Liver (tissue), 8 donors: ENCODE measurements at regions not wholly inside any gene's neighbourhood (a gene's known extent, or its start where the extent isn't known, plus 50 kb on each side); places are given as distances from the start of the nearest gene placed in this dataset.

Experiments used
- DNase-seq: peaks from one replicate; pipeline ENCODE4 v3.0.0-alpha.2; 2017; ENCODE audit warnings: low spot score
- H3K27ac ChIP-seq, 2 donors: one replicate each; pipeline ENCODE4 v1.7.0; 2013; ENCODE audit warnings: inconsistent platforms in 2 of 2, low read length in 2 of 2, control low read depth in 1 of 2, low read depth in 1 of 2, mild to moderate bottlenecking in 1 of 2
- H3K27me3 ChIP-seq, 4 donors: one replicate each; pipeline versions ENCODE4 v1.6.1 to v1.7.0; 2013; ENCODE audit warnings: low read length in 3 of 4, inconsistent platforms in 1 of 4, mild to moderate bottlenecking in 1 of 4, moderate library complexity in 1 of 4; ENCODE audit not compliant: control insufficient read depth in 4 of 4, insufficient read depth in 4 of 4
- H3K36me3 ChIP-seq, 4 donors: one replicate each; pipeline versions ENCODE4 v1.6.1 to v1.7.0; 2013; ENCODE audit warnings: low read length in 3 of 4, mild to moderate bottlenecking in 3 of 4, low read depth in 1 of 4, moderate library complexity in 1 of 4; ENCODE audit not compliant: control insufficient read depth in 4 of 4, insufficient read depth in 3 of 4
- H3K4me1 ChIP-seq, 4 donors: one replicate each; pipeline versions ENCODE4 v1.6.1 to v1.7.0; 2013; ENCODE audit warnings: low read length in 3 of 4, mild to moderate bottlenecking in 3 of 4, moderate library complexity in 1 of 4; ENCODE audit not compliant: control insufficient read depth in 4 of 4, insufficient read depth in 4 of 4
- H3K4me3 ChIP-seq, 3 donors: one replicate each; pipeline versions ENCODE4 v1.6.1 to v1.7.0; 2013; ENCODE audit warnings: low read length in 3 of 3, control low read depth in 1 of 3, low read depth in 1 of 3, mild to moderate bottlenecking in 1 of 3
- H3K9ac ChIP-seq, 2 donors: one replicate each; pipeline ENCODE4 v1.7.0; 2013; ENCODE audit warnings: low read length in 2 of 2, mild to moderate bottlenecking in 2 of 2, moderate library complexity in 2 of 2, control low read depth in 1 of 2, low read depth in 1 of 2
- H3K9me3 ChIP-seq, 4 donors: one replicate each; pipeline versions ENCODE4 v1.6.1 to v1.7.0; 2013; ENCODE audit warnings: low read length in 3 of 4; ENCODE audit not compliant: control insufficient read depth in 4 of 4
- ATF3 ChIP-seq: IDR thresholded peaks from 2 replicates; pipeline ENCODE4 v1.6.1; 2016; ENCODE audit warnings: antibody characterized with exemption
- CTCF ChIP-seq: fragments of 150-350 bp; IDR thresholded peaks from 2 replicates; pipeline ENCODE4 v1.5.1; 2017; ENCODE audit warnings: improper control_type of control experiment, low read depth, low read length; ENCODE audit not compliant: missing input control
- EGR1 ChIP-seq, 2 donors: IDR thresholded peaks; 2 replicates each; pipeline ENCODE4 v1.6.1; 2016 to 2018; ENCODE audit warnings: antibody characterized with exemption in 2 of 2, low read depth in 2 of 2
- FOXA1 ChIP-seq: IDR thresholded peaks from 2 replicates; pipeline ENCODE4 v1.6.1; 2016; ENCODE audit warnings: antibody characterized with exemption
- FOXA2 ChIP-seq: IDR thresholded peaks from 2 replicates; pipeline ENCODE4 v1.6.1; 2016; ENCODE audit warnings: antibody characterized with exemption
- GABPA ChIP-seq, 2 donors: IDR thresholded peaks in 1 of 2; conservative IDR thresholded peaks in 1 of 2; 2 replicates each; pipeline ENCODE4 v1.6.1; 2016; ENCODE audit warnings: antibody characterized with exemption in 2 of 2, mild to moderate bottlenecking in 1 of 2, moderate library complexity in 1 of 2
- HNF4A ChIP-seq, 2 donors: conservative IDR thresholded peaks; 2 replicates each; pipeline ENCODE4 v1.6.1; 2016; ENCODE audit warnings: antibody characterized with exemption in 2 of 2, mild to moderate bottlenecking in 2 of 2
- HNF4G ChIP-seq: IDR thresholded peaks from 2 replicates; pipeline ENCODE4 v1.6.1; 2016; ENCODE audit warnings: antibody characterized with exemption
- JUND ChIP-seq, 2 donors: IDR thresholded peaks; 2 replicates each; pipeline ENCODE4 v1.6.1; 2016; ENCODE audit warnings: antibody characterized with exemption in 2 of 2
- NR2F2 ChIP-seq: IDR thresholded peaks from 2 replicates; pipeline ENCODE4 v1.6.1; 2016; ENCODE audit warnings: antibody characterized with exemption
- RAD21 ChIP-seq, 2 donors: IDR thresholded peaks; 2 replicates each; pipeline ENCODE4 v1.6.1; 2016; ENCODE audit warnings: antibody characterized with exemption in 2 of 2, mild to moderate bottlenecking in 2 of 2
- RXRA ChIP-seq, 2 donors: IDR thresholded peaks; 2 replicates each; pipeline ENCODE4 v1.6.1; 2017 to 2018; ENCODE audit warnings: antibody characterized with exemption in 2 of 2, mild to moderate bottlenecking in 1 of 2
- SP1 ChIP-seq: IDR thresholded peaks from 2 replicates; pipeline ENCODE4 v1.6.1; 2018; ENCODE audit warnings: antibody characterized with exemption, mild to moderate bottlenecking
- TAF1 ChIP-seq: conservative IDR thresholded peaks from 2 replicates; pipeline ENCODE4 v1.6.1; 2016; ENCODE audit warnings: antibody characterized with exemption, mild to moderate bottlenecking
- YY1 ChIP-seq: IDR thresholded peaks from 2 replicates; pipeline ENCODE4 v1.6.1; 2016; ENCODE audit warnings: antibody characterized with exemption, mild to moderate bottlenecking
- ZBTB33 ChIP-seq: IDR thresholded peaks from 2 replicates; pipeline ENCODE4 v1.6.1; 2016; ENCODE audit warnings: antibody characterized with exemption
- WGBS: extraction: QIAGEN DNeasy Blood & Tissue Kit; methylation state at CpG from one replicate; pipeline ENCODE4 v1.1.7; 2013; 5-methylcytosine and 5-hydroxymethylcytosine counted together
- TF ChIP-seq, protein P1 (sequence below): IDR thresholded peaks from 2 replicates; pipeline ENCODE4 v1.6.1; 2016; ENCODE audit warnings: antibody characterized with exemption
- TF ChIP-seq, protein P2 (sequence below): IDR thresholded peaks from 2 replicates; pipeline ENCODE4 v1.6.1; 2016; ENCODE audit warnings: antibody characterized with exemption, mild to moderate bottlenecking
- donor health status: healthy.
- donor health status: healthy.
- donor health status: healthy.
- donor health status: healthy.
- donor health status: healthy.

DNA sequence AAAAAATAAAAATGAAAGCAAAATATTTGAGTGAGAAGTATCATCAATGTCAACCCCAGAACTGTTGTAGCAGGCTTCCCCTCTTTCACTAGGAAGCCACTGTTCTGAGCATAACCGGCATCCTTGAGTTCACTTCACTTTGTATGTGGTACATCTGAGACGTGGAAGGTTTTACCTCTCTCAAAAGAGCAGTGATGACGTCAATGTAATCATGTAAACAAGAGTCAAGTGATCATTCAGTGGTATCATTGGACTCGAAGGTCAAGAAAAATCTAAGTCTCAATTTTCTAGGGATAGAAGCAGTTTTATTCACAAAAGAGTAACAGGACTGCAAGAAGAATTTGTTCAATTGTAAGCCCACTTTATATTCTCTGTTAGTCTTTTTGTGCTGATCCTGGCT, 339.8 kb upstream of the THRB start:
- WGBS = 62% methylated on average over 4 of the region's 4 CpGs
- no peak overlapping the region for H3K9ac ChIP-seq
- no peaks in the 10 kb centered on the region for H3K9me3 ChIP-seq
- DNase-seq = no peak
- H3K27ac ChIP-seq = no peak overlapping the region
- H3K36me3 ChIP-seq = no peaks in the 10 kb centered on the region
- peaks cover 0 to 7% (median 6%) of the 10 kb centered on the region in 4 donors for H3K4me1 ChIP-seq
- TF ChIP-seq ZBTB33 = no peak
- no peak for TF ChIP-seq FOXA2
- no peak for TF ChIP-seq SP1
- TF ChIP-seq JUND (IDR thresholded peaks at IDR 0.05) = no peak
- no peak for TF ChIP-seq CTCF
- no peak for TF ChIP-seq RAD21 (IDR thresholded peaks at IDR 0.05)
- TF ChIP-seq ATF3 = no peak
- no peak for TF ChIP-seq HNF4G
- TF ChIP-seq YY1 = no peak
- no peak for TF ChIP-seq TAF1
- no peak for TF ChIP-seq NR2F2
- TF ChIP-seq FOXA1 = no peak
- TF ChIP-seq RXRA (IDR thresholded peaks at IDR 0.05) = no peak
- no peak for TF ChIP-seq GABPA (IDR thresholded peaks at IDR 0.05 in 1 of 2, conservative IDR thresholded peaks at IDR 0.05 in 1 of 2)
- no peak for TF ChIP-seq EGR1 (IDR thresholded peaks at IDR 0.05; ENCODE audit: low read depth in 2 of 2)
- TF ChIP-seq, protein P1, sequence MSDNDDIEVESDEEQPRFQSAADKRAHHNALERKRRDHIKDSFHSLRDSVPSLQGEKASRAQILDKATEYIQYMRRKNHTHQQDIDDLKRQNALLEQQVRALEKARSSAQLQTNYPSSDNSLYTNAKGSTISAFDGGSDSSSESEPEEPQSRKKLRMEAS = no peak
- no peak for TF ChIP-seq HNF4A (conservative IDR thresholded peaks at IDR 0.05)
- TF ChIP-seq, protein P2, sequence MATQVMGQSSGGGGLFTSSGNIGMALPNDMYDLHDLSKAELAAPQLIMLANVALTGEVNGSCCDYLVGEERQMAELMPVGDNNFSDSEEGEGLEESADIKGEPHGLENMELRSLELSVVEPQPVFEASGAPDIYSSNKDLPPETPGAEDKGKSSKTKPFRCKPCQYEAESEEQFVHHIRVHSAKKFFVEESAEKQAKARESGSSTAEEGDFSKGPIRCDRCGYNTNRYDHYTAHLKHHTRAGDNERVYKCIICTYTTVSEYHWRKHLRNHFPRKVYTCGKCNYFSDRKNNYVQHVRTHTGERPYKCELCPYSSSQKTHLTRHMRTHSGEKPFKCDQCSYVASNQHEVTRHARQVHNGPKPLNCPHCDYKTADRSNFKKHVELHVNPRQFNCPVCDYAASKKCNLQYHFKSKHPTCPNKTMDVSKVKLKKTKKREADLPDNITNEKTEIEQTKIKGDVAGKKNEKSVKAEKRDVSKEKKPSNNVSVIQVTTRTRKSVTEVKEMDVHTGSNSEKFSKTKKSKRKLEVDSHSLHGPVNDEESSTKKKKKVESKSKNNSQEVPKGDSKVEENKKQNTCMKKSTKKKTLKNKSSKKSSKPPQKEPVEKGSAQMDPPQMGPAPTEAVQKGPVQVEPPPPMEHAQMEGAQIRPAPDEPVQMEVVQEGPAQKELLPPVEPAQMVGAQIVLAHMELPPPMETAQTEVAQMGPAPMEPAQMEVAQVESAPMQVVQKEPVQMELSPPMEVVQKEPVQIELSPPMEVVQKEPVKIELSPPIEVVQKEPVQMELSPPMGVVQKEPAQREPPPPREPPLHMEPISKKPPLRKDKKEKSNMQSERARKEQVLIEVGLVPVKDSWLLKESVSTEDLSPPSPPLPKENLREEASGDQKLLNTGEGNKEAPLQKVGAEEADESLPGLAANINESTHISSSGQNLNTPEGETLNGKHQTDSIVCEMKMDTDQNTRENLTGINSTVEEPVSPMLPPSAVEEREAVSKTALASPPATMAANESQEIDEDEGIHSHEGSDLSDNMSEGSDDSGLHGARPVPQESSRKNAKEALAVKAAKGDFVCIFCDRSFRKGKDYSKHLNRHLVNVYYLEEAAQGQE = no peak
- H3K27me3 ChIP-seq = peaks cover 0 to 11% (median 0%) of the 10 kb centered on the region in 4 donors
- H3K4me3 ChIP-seq = no peak overlapping the region
